Karpas-422 (cell line): ENCODE measurements at regions not wholly inside any gene's neighbourhood (a gene's known extent, or its start where the extent isn't known, plus 50 kb on each side); places are given as distances from the start of the nearest gene placed in this dataset.

Source experiments
- DNase-seq: peaks from one replicate; pipeline ENCODE4 v3.0.0-alpha.2; 2015
- H2AFZ ChIP-seq: fragments of 200-600 bp; sonication (generic); 2 replicates; pipeline ENCODE4 v1.6.1; 2014; ENCODE audit warnings: antibody characterized with exemption, low read length, mixed read lengths
- H3K27ac ChIP-seq: fragments of 200-600 bp; sonication (generic); 2 replicates; pipeline ENCODE4 v1.5.1; 2014; ENCODE audit warnings: mild to moderate bottlenecking, low read length, moderate library complexity
- H3K27me3 ChIP-seq: fragments of 200-600 bp; sonication (generic); 2 replicates; pipeline ENCODE4 v1.6.1; 2014; ENCODE audit warnings: low read length, mixed read lengths
- H3K36me3 ChIP-seq: fragments of 200-600 bp; sonication (generic); 2 replicates; pipeline ENCODE4 v1.6.1; 2014; ENCODE audit warnings: low read length, mixed read lengths; ENCODE audit not compliant: insufficient read depth
- H3K4me1 ChIP-seq: fragments of 200-600 bp; sonication (generic); 2 replicates; pipeline ENCODE4 v1.6.1; 2014; ENCODE audit warnings: mild to moderate bottlenecking, low read length, mixed read lengths
- H3K4me2 ChIP-seq: fragments of 200-600 bp; sonication (generic); 2 replicates; pipeline ENCODE4 v1.6.1; 2014; ENCODE audit warnings: low read length, low read depth, mild to moderate bottlenecking; ENCODE audit not compliant: poor library complexity, severe bottlenecking
- H3K4me3 ChIP-seq: fragments of 200-600 bp; sonication (generic); 2 replicates; pipeline ENCODE4 v1.5.1; 2014; ENCODE audit warnings: mild to moderate bottlenecking, antibody characterized with exemption, low read length, mixed read lengths
- H3K79me2 ChIP-seq: fragments of 200-600 bp; sonication (generic); 2 replicates; pipeline ENCODE4 v1.6.1; 2014; ENCODE audit warnings: mild to moderate bottlenecking, low read length, mixed read lengths
- H3K9ac ChIP-seq: fragments of 200-600 bp; sonication (generic); 2 replicates; pipeline ENCODE4 v1.6.0; 2014; ENCODE audit warnings: low read length
- H3K9me2 ChIP-seq: fragments of 200-600 bp; sonication (generic), shearing (Covaris generic); replicated peaks from 2 replicates; pipeline ENCODE4 v1.6.0; 2014; ENCODE audit warnings: mild to moderate bottlenecking, low read length, moderate library complexity; ENCODE audit not compliant: insufficient read depth
- H3K9me3 ChIP-seq: fragments of 300-700, 200-600 bp; sonication (generic); 2 replicates; pipeline ENCODE4 v1.6.1; 2014; ENCODE audit warnings: low read length, mixed read lengths
- H4K20me1 ChIP-seq: fragments of 200-600 bp; sonication (generic); 2 replicates; pipeline ENCODE4 v1.6.1; 2014; ENCODE audit warnings: mild to moderate bottlenecking, antibody characterized with exemption, low read length, low read depth; ENCODE audit not compliant: insufficient read depth

DNA sequence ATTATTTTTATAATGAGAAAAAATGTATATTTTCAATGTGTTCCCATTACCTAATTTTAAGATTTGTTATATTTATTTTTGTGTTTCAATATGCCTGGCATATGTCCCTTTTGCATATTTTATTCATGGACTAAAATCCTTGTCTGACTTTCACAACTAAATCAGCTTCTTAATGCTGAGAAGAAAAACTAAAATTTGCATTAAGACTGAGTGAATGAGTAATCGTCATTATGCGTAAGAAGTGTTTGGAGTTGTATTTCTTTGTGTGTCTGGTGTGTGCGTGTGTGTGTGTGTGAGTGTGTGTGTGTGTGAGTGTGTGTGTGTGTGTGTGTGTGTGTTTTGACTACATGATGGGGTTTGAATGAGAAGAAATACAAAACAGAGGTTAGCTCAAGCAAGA lies 201.7 kb upstream of the SP8 start:
- Histone ChIP-seq H3K79me2 (no peaks in the 10 kb centered on the region), H3K27me3 (no peaks in the 10 kb centered on the region), H2AFZ (no peak overlapping the region), H3K27ac (no peak overlapping the region), H3K4me3 (no peak overlapping the region), H4K20me1 (no peaks in the 10 kb centered on the region), H3K9me3 (no peaks in the 10 kb centered on the region), H3K36me3 (no peaks in the 10 kb centered on the region), H3K4me1 (no peaks in the 10 kb centered on the region), H3K9me2 (no peaks in the 10 kb centered on the region), H3K4me2 (no peak overlapping the region), H3K9ac (no peak overlapping the region)
- no peak for DNase-seq

DNA sequence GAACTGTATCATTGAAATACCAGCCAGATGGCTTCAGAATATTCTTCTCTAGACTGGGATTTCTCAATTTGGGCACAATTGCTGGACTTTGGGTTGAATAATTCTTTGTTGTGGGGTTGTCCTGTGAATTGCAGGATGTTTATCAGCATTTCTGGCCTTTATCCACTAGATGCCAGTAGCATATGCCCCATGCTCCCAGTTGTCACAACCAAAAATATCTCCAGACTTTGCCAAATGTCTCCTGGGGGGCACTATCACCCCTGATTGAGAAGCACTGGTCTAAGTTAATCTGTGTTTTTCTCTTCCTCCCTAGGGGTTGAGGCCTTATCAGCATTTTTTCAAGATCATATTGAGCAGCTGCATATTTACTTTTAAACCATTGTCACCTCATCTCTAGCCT lies 204.9 kb upstream of the SP8 start:
- no peak for DNase-seq
- no peaks in the 10 kb centered on the region for H3K36me3 ChIP-seq
- no peak overlapping the region for H3K4me2 ChIP-seq
- H3K27ac ChIP-seq: no peak overlapping the region
- H3K4me1 ChIP-seq: no peaks in the 10 kb centered on the region
- no peaks in the 10 kb centered on the region for H3K27me3 ChIP-seq
- H3K9me3 ChIP-seq: no peaks in the 10 kb centered on the region
- H3K4me3 ChIP-seq: no peak overlapping the region
- no peaks in the 10 kb centered on the region for H3K9me2 ChIP-seq
- no peaks in the 10 kb centered on the region for H4K20me1 ChIP-seq
- H3K79me2 ChIP-seq: no peaks in the 10 kb centered on the region
- H2AFZ ChIP-seq: no peak overlapping the region
- H3K9ac ChIP-seq: no peak overlapping the region

DNA sequence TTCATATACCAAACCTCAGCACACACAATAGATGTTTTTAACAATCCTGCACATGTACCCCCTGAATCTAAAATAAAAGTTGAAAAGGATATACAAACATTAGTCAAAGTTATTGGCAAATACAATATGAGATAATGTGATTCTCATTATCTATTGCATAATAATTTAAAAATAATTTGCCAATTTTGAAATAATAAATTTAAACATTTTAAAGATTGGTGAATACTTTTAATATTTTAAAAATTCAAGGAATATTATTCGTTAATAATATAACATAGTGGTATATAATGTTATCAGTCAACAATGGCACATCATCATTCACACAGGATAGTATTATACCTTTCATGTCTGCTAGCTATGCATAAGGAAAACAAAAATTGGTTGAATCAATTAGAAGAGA lies 207.0 kb upstream of the SP8 start:
- H3K4me1 ChIP-seq: no peaks in the 10 kb centered on the region
- no peaks in the 10 kb centered on the region for H3K36me3 ChIP-seq
- no peak for DNase-seq
- no peaks in the 10 kb centered on the region for H4K20me1 ChIP-seq
- H3K4me3 ChIP-seq: no peak overlapping the region
- H3K9me2 ChIP-seq: no peaks in the 10 kb centered on the region
- no peak overlapping the region for H3K9ac ChIP-seq
- no peak overlapping the region for H3K4me2 ChIP-seq
- H2AFZ ChIP-seq: no peak overlapping the region
- no peaks in the 10 kb centered on the region for H3K9me3 ChIP-seq
- H3K27me3 ChIP-seq: no peaks in the 10 kb centered on the region
- H3K79me2 ChIP-seq: no peaks in the 10 kb centered on the region
- no peak overlapping the region for H3K27ac ChIP-seq

DNA sequence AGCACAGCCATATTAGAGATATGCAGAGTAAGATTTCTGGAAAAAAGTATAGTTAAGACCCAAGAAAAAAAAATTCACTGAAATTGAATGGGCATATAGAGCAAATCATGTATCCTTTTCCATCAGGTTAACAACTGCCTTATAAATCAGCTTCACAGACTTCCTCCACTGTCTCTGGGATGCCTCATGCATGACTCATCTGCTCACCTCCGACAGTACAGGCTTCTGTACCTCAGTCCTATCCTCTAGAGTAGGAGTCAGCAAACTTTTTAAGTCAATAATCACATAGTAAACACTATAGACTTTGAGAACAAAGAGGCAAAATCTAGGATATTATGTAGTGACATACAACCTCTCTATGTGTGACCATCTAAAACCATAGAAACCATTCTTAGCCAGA lies 211.6 kb upstream of the SP8 start:
- no peaks in the 10 kb centered on the region for H3K9me2 ChIP-seq
- H3K36me3 ChIP-seq: no peaks in the 10 kb centered on the region
- no peaks in the 10 kb centered on the region for H4K20me1 ChIP-seq
- no peak overlapping the region for H3K4me2 ChIP-seq
- no peaks in the 10 kb centered on the region for H3K9me3 ChIP-seq
- no peak overlapping the region for H2AFZ ChIP-seq
- H3K79me2 ChIP-seq: no peaks in the 10 kb centered on the region
- no peak for DNase-seq
- no peak overlapping the region for H3K4me3 ChIP-seq
- H3K4me1 ChIP-seq: no peaks in the 10 kb centered on the region
- H3K27me3 ChIP-seq: no peaks in the 10 kb centered on the region
- H3K9ac ChIP-seq: no peak overlapping the region
- no peak overlapping the region for H3K27ac ChIP-seq

DNA sequence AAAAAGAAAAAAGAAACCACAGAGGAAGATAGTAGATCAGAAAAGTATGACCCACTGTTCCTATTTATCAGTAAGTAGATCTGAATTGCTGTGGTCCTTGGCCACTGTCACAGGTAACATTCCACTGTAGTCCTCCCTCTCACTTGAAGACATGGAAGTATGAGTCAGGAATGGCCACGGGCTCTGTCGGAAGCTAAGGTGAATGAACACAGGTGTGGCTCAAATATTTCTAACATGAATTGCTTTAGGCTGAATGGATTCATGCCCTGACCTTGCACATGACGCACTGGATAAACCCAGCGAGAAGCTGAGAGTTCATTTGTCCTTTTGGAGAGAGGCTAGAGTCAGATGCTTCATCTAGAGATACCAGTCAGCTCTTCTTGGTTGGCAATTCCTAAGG lies 224.5 kb upstream of the SP8 start:
- Histone ChIP-seq H3K4me3 (no peak overlapping the region), H3K4me2 (no peak overlapping the region), H4K20me1 (no peaks in the 10 kb centered on the region), H3K36me3 (no peaks in the 10 kb centered on the region), H3K4me1 (no peaks in the 10 kb centered on the region), H3K9ac (no peak overlapping the region), H3K9me3 (no peaks in the 10 kb centered on the region), H3K27me3 (no peaks in the 10 kb centered on the region), H2AFZ (no peak overlapping the region), H3K9me2 (no peaks in the 10 kb centered on the region), H3K27ac (no peak overlapping the region), H3K79me2 (no peaks in the 10 kb centered on the region)
- no peak for DNase-seq

DNA sequence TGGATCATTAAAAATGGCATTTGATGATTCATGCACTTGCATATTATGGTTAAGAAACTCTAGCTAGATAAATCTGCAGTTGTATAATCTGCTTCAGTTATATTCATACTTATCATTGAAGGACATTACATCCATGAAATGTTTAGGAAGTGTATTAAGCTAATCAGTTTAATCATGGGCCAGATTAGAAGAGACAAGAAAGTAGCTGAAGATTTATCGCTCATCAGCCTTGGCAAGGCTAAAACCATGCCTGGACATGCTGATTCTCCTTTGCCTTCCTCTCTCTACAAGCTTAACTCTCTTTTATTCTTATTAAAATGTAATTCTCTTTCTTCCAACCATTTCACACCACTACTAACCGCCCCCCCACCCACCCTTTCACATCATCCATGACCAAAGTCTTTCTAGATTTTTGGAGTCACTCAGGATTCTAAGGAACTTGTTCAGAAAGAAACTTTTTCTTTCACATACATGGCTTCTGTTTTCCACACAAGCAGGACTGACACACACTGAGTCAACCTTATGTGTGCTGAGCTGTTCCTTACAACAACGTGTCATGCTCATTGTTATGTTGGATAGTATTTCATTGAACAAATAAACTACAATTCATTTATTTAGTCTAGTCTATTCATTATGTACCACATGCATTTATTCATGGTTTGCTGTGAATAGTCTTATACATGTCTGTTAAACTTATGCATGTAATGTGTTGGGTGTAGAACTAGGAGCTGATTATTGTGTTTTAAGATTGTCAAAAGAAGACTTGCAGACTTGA lies 227.3 kb upstream of the SP8 start:
- Histone ChIP-seq H3K79me2 (no peaks in the 10 kb centered on the region), H3K9me3 (no peaks in the 10 kb centered on the region), H3K27me3 (no peaks in the 10 kb centered on the region), H3K36me3 (no peaks in the 10 kb centered on the region), H3K4me2 (no peak overlapping the region), H3K9ac (no peak overlapping the region), H4K20me1 (no peaks in the 10 kb centered on the region), H3K4me3 (no peak overlapping the region), H3K27ac (no peak overlapping the region), H2AFZ (no peak overlapping the region), H3K4me1 (no peaks in the 10 kb centered on the region), H3K9me2 (no peaks in the 10 kb centered on the region)
- DNase-seq: no peak

DNA sequence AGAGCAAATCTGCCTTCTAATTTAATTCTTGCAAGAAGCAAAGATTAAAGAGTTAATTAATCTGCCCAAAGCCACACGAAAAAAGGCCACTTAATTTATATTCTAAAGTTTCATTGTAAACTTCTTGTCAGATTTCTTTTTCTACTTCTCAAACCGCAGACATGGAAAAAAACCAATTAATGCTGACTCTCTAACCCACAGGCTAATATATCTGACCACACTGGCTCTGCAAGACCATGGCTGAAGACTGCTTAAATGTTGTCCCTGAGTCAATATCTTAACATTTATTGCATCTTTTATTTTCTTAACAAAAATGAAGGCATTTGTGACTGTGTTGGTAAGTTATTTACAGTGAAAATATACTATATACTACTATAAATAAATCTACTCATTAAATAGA lies 234.0 kb upstream of the SP8 start:
- Histone ChIP-seq H3K4me1 (no peaks in the 10 kb centered on the region), H4K20me1 (no peaks in the 10 kb centered on the region), H3K9me2 (no peaks in the 10 kb centered on the region), H2AFZ (no peak overlapping the region), H3K4me3 (no peak overlapping the region), H3K9me3 (no peaks in the 10 kb centered on the region), H3K79me2 (no peaks in the 10 kb centered on the region), H3K36me3 (no peaks in the 10 kb centered on the region), H3K4me2 (no peak overlapping the region), H3K27ac (no peak overlapping the region), H3K27me3 (no peaks in the 10 kb centered on the region), H3K9ac (no peak overlapping the region)
- DNase-seq: no peak

DNA sequence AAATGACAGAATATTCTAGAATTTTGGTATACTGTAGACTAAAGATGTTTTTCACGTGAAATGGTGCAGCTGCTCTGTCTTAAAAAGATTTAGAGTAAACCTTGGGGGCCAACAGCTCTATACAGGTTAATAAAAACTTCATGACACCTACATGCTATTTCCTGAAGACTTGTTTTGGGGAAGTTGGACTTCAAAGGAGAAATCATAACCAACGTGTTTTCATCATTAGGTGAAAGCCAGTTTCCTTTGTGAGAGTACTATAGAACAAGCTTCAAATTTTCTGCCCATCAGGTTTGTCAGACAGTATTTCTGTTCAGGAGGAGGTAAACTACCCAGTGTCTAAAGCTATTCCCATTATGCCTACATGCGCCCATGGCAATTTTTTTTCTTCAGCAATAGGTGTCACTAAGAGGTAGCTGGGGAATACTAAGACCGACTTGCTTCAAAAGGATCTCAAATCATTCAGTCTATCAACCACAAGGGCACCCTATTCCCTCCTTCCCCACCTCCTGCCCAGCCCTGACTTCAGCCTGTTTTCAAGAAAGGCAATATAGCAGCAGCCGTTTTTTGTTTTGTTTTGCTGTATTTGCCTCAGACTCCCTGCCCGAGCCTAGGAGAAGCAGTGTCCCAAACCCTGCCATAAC lies 237.3 kb upstream of the SP8 start:
- no peak overlapping the region for H3K4me3 ChIP-seq
- H3K4me1 ChIP-seq: no peaks in the 10 kb centered on the region
- no peaks in the 10 kb centered on the region for H3K27me3 ChIP-seq
- H3K9ac ChIP-seq: no peak overlapping the region
- no peaks in the 10 kb centered on the region for H4K20me1 ChIP-seq
- H2AFZ ChIP-seq: no peak overlapping the region
- no peak for DNase-seq
- H3K36me3 ChIP-seq: no peaks in the 10 kb centered on the region
- no peaks in the 10 kb centered on the region for H3K9me3 ChIP-seq
- H3K4me2 ChIP-seq: no peak overlapping the region
- no peak overlapping the region for H3K27ac ChIP-seq
- H3K9me2 ChIP-seq: no peaks in the 10 kb centered on the region
- H3K79me2 ChIP-seq: no peaks in the 10 kb centered on the region
